ENCODE measurements at regions not wholly inside any gene's neighbourhood (a gene's known extent, or its start where the extent isn't known, plus 50 kb on each side); places are given as distances from the start of the nearest gene placed in this dataset.

- in situ Hi-C loops (cut with MboI; ENCODE audit: low sequenced_read_pairs), result no loop called here
Measured at GRCh38 chr2:128901572-128902391, 583.1 kb upstream of the HS6ST1 start.

DNA sequence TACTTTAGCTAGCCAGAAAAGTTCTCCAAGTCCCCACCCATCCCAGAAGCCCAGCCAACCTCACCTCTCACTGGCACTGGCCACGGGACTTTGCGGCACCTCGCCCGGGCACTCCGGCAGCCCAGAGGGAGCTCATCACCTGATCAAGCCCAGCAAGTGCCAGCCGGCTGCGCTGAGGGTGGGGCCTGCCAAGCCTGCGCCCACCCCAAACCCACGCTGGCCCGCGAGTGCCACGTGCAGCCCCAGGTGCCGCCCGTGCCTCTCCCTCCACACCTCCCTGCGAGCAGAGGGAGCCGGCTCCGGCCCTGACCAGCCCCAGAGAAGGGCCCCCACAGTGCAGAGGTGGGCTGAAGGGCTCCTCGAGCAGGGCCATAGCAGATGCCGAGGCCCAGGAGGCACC is 585.0 kb upstream of the HS6ST1 start:
- in situ Hi-C loops (cut with MboI; ENCODE audit: low sequenced_read_pairs), result no loop called here

DNA sequence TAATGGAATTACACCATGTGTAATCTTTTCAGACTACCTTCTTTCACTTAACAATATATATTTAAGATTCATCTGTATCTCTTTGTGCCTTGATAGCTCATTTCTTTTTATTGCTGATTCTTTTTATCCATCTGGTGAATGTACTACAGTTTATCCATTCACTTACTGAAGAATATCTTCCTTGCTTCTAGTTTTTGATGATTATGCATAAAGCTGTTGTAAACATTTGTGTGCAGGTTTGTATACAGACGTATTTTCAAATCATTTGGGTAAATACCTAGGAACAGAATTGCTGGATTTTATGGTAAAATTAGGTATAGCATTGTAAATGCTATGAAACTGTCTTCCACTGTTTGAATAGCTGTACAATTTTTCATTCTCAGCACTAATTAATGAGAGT is 592.6 kb upstream of the HS6ST1 start:
- in situ Hi-C loops (cut with MboI; ENCODE audit: low sequenced_read_pairs), result no loop called here

DNA sequence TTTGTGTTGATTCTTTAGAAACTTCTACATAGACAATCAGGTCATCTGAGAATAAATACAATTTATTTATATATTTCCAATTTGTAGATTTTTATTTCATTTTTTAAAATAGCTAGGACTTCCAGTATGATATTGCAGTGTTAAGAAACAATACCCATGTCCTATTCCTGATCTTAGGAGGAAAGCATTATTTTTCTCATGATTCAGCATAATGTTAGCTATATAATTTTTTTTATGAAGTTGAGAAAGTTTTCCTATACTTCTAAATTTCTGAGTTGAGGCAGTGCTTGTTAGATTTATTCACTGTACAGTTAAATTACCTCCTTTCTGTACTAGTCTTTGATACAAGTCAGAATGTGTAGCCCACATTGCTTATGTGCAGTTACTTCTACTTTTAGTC is 595.7 kb upstream of the HS6ST1 start:
- in situ Hi-C loops (cut with MboI; ENCODE audit: low sequenced_read_pairs), result no loop called here

DNA sequence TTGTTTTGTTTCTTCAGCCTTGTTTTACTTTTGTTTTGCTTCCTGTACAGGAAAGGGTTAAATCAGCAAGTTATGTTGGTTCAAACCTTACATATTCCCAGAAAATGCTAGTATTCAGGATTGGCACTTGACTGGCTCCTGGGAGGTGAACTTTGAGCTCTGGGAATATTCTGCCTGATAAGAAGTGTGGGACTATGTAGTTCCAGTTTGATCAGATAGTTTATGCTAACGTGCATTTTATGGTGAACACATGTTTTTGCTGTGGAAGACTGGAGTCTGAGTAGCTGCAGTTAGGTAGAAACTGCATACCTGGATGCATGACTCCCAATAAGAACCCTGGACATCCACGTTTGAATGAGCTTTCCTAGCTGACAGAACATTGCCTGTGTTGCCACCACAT is 603.1 kb upstream of the HS6ST1 start:
- in situ Hi-C loops (cut with MboI; ENCODE audit: low sequenced_read_pairs), result no loop called here

DNA sequence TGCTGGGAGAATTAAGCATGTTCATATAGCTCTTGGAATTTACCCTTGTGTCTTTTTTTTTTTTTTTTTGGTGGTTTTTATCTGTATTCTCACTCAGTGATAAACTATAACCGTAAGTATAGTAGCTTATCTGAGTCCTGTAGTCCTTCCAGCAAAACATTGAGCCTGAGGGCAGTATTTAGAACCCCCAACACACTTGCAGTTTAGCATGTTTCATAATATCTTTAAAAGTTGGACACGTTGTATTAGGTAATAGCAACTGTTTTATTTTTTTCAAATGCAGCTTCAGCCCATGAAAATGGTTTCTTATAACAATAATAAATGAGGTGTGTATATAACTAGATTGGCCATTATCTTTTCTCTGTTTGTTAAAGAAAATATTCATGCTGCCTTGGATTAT is 603.5 kb upstream of the HS6ST1 start:
- in situ Hi-C loops (cut with MboI; ENCODE audit: low sequenced_read_pairs), result no loop called here

DNA sequence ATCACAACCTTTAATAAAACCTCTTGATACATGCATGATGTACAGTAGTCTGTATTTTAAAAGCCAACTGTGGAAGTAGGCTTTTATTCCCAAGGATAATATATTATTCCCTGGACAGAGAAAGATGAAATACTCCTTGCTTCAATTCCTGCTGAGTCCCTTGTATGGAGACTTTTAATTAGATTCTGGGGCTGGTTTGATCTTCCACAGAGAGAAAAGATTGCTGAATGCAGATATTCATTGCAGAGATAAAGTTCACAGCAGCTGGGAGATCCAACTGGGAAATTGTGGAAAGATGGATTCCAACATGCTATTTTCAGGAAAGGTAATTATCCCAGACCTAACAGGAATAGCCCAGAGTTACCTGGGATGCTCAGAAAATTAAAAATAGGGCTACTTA is 607.0 kb upstream of the HS6ST1 start:
- in situ Hi-C loops (cut with MboI; ENCODE audit: low sequenced_read_pairs), result no loop called here

GRCh38 chr2:128930101-128930500 is 611.4 kb upstream of the HS6ST1 start:
- in situ Hi-C loops (cut with MboI; ENCODE audit: low sequenced_read_pairs), result no loop called here

DNA sequence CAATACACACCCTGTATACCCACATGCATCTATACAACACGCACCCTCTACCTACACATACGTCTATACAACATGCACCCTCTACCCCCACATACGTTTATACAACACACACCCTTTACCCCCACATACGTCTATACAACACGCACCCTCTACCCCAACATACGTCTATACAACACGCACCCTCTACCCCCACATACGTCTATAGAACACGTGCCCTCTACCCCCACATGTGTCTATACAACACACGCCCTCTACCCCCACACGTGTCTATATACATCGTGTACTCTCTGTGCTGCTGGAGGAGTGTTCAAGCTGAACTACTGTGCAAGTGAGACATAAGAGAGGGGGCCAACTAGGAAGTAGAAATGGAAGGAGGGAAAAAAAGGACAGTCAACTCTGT is 621.7 kb upstream of the HS6ST1 start:
- in situ Hi-C loops (cut with MboI; ENCODE audit: low sequenced_read_pairs), result no loop called here

DNA sequence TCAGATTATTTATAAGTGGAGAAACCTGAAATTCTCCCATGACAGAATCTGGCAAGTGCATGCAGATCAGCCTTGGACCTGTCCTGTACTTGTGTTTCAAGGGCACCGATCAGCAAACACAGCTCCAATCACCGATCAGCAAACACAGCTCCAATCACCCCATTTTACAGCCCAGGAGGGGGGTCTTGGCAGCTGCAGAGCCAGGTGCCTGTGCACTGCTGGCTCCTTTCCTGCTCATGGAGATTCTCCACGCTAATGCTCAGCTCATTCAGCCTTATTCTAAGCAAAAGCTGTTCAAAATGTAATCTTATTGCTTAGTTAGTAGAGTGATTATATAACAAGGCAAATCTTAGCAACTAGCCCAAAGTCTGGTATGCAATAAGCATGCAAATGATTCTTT is 623.1 kb upstream of the HS6ST1 start:
- in situ Hi-C loops (cut with MboI; ENCODE audit: low sequenced_read_pairs), result no loop called here

GRCh38 chr2:128949360-128949759 is 630.7 kb upstream of the HS6ST1 start:
- in situ Hi-C loops (cut with MboI; ENCODE audit: low sequenced_read_pairs), result no loop called here

DNA sequence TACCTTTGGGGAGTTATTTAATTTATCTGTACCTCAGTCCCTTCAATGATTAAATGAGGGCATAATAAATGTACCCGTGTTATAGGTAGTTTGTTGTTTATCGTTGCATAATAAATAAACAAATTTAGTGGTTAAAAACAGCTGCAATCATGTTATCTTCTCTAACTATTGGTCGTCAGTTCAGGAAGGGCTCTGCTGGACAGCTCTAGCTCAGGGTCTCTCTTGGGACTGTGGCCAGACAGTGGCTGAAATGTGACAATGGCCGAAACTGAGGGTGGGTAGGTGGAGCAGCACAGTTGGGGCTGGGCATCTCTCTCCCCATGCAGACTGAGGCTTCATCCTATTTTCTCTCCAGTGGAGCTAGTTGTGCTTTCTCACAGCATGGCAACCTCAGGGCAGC is 632.1 kb upstream of the HS6ST1 start:
- in situ Hi-C loops (cut with MboI; ENCODE audit: low sequenced_read_pairs), result no loop called here

DNA sequence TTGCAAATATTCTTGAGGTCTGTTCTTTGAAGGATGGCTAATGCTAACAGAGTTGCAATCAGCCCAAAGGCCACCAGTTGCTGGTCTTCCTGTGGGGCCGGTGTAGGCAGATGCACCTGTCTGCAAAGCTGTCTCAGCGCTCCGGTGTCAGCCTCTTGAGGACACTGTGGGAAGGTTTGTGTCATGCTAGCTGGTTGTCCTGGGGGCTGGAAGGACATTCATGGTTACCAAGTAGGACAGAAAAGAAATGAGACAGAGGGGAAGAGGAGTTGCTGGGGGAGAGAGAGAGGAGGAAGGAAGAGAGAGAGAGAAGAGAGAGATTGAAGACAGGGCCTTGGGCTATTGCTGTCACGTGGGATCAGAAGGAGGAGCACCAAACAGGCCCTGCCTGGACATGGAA is 639.6 kb upstream of the HS6ST1 start:
- in situ Hi-C loops (cut with MboI; ENCODE audit: low sequenced_read_pairs), result no loop called here

DNA sequence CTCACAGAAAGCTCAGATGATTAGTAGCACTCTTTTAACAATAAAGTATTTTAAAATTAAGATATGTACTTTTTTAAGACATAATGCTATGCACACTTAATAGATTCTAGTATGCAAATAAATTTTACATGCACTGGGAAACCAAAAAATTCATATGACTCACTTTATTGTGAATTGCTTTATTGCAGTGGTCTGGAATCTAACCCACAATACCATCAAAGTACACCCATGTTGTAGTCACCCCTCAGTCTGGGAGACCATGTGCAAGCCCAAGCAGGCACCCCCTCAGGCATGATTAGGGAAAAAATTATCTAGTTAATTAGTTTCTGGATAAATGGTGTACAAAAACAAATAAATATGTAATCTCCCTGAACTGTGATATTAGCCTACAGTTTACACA is 649.0 kb upstream of the HS6ST1 start:
- in situ Hi-C loops (cut with MboI; ENCODE audit: low sequenced_read_pairs), result no loop called here

DNA sequence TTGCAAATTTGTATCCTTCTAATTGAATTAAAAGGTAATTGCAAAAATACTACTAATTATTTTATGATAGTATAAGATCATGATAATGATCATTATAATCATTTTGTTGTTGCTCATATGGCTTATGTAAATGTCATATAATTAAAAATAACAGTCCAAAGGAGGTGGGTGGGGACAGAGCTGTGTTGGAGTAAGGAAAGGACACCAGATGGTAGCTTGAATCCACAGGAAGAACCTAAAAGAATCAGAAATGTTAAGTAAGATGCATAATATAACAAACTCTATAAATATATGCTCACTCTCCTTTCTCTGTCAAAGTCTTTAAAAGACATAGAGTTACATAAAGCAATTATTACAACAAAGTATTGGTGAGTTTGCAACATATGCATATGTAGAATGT is 650.7 kb upstream of the HS6ST1 start:
- in situ Hi-C loops (cut with MboI; ENCODE audit: low sequenced_read_pairs), result no loop called here

DNA sequence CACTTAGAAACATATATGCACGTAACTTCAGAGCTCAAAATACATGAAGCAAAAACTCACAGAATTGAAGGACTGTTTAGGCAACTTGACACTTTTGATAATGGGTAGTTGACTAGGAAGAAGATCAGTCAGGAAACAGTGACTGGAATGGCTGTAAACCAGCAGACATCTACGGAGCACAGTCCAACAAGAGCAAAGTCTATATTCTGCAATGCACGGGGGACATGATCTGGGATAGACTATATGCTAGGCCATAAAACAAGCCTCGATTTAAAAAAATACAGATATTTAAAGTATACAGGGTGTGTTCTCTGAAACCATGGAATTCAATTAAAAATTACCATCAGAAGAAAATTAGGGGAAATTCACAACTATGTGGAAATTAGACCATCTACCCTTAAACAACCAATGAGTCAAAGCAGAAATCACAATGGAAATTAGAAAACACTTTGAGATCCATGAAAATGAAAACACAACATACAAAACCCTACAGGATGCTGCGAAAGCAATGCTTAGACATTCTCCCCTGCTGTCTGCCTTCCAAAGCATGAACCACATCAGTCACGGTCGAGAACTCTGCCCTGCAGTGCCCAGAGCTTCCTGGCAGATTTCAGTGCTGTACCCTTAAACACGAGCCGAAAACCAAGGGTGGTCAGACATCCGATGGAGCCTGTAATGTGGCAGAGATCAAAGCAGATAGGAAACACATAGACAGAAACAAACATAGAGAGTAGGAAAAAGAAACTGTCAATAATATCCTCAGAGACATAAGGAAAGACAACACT is 651.9 kb upstream of the HS6ST1 start:
- in situ Hi-C loops (cut with MboI; ENCODE audit: low sequenced_read_pairs), result no loop called here

- in situ Hi-C loops (cut with MboI; ENCODE audit: low sequenced_read_pairs), result no loop called here
Measured at GRCh38 chr2:128973566-128973965, 654.9 kb upstream of the HS6ST1 start.

DNA sequence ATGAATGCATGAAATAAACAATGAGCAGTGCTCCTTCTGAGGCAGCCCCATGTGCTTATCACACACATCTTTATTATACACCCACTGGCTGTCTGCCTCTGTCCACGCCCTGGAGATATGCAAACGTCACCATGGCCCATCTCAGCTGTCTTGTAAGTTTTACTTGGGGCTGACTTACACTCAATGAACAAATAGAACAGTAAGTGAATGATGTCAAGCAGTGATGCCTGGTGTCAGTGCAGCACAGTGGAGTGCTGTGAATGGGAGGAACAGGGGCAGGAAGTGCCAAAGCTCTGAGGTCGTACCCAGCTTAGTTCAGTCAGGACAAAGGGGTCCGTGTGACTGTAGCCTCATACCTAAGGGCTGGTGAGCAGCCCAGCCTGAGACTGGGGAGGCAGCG is 659.5 kb upstream of the HS6ST1 start:
- in situ Hi-C loops (cut with MboI; ENCODE audit: low sequenced_read_pairs), result no loop called here

DNA sequence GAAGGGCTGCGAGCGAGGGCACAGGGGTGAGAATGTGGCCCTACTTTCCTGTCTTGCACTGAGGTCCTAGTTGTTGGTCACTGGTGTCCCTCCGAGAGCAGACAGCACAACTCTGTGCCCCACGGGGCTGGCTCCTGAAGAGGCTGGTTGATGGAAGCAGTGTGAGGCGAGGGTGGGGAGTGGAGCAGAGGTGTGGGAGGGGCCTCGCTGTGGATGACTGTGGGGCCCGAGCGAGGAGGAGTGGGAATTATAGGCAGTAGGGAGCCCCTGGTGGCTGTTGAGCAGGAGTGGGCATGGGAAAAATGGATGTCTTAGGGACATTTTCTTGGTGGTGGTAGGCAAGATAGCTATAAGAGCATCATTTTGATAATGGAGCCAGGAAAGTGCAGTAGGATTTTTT is 660.5 kb upstream of the HS6ST1 start:
- in situ Hi-C loops (cut with MboI; ENCODE audit: low sequenced_read_pairs), result no loop called here

DNA sequence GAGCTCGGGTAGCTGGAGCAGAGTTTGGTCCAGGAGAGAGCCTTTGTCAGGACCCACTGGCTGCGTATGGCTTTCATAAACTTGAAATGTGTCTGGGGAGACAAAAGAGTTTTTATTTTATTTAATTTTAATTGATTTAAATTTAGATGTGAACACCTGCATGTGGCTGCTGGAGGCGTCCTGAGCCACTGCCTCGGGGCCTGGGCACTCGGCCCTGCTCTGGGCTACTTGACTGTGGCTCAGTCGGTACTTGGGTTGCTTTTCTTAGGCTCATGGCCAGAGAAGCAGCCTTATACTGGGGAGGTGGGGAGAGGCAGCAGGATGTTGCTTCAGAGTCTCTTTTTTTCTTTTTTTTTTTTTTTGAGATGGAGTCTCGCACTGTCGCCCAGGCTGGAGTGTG is 661.8 kb upstream of the HS6ST1 start:
- in situ Hi-C loops (cut with MboI; ENCODE audit: low sequenced_read_pairs), result no loop called here

DNA sequence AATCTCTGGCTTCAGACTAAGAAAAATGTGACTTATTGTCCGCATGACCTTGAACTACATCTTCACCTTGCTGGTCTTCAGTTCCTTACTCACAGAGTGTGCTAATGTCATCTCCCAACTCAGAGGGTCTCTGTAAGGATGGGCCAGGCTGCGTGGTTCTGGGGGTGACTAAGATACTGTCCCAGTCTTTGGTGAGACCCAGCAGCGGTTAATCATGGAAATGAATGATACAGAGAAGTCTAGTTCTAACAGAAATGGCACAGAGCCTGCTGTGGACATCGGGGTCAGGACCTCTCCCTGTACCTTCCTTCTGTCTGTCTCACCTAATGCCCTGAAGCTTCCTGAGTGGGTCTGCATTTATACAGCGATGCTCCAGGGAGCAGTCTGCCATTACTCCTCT is 662.7 kb upstream of the HS6ST1 start:
- in situ Hi-C loops (cut with MboI; ENCODE audit: low sequenced_read_pairs), result no loop called here

- in situ Hi-C loops (cut with MboI; ENCODE audit: low sequenced_read_pairs), result no loop called here
Measured at GRCh38 chr2:128982001-128982400, 663.3 kb upstream of the HS6ST1 start.

All from HL-60/S4 treated with retinoic acid at 250 ng/mL for 4 days and 3 days (cell line).